Glutamatergic neuron (in vitro differentiated cells): ENCODE measurements at regions not wholly inside any gene's neighbourhood (a gene's known extent, or its start where the extent isn't known, plus 50 kb on each side); places are given as distances from the start of the nearest gene placed in this dataset.

Experiments
- DNase-seq: peaks from one replicate; pipeline ENCODE4 v3.0.0; 2022
- H3K27ac Mint-ChIP-seq: one replicate; pipeline ENCODE4 v1.8.0; 2020; ENCODE audit warnings: mild to moderate bottlenecking, mixed read lengths, inconsistent platforms; ENCODE audit not compliant: unreplicated experiment
- H3K27me3 Mint-ChIP-seq: one replicate; pipeline ENCODE4 v1.8.0; 2020; ENCODE audit warnings: mild to moderate bottlenecking, moderate library complexity, mixed read lengths, inconsistent platforms; ENCODE audit not compliant: unreplicated experiment
- H3K36me3 Mint-ChIP-seq: one replicate; pipeline ENCODE4 v1.8.0; 2020; ENCODE audit warnings: mild to moderate bottlenecking, mixed read lengths, inconsistent platforms; ENCODE audit not compliant: unreplicated experiment
- H3K4me1 Mint-ChIP-seq: one replicate; pipeline ENCODE4 v1.8.0; 2020; ENCODE audit warnings: mild to moderate bottlenecking, low read depth, mixed read lengths, inconsistent platforms; ENCODE audit not compliant: unreplicated experiment
- H3K4me3 Mint-ChIP-seq: one replicate; pipeline ENCODE4 v1.8.0; 2020; ENCODE audit warnings: mild to moderate bottlenecking, mixed read lengths, inconsistent platforms; ENCODE audit not compliant: unreplicated experiment
- H3K9me3 Mint-ChIP-seq: one replicate; pipeline ENCODE4 v1.8.0; 2020; ENCODE audit warnings: mild to moderate bottlenecking, moderate library complexity, mixed read lengths, inconsistent platforms; ENCODE audit not compliant: unreplicated experiment
- TF ChIP-seq, protein P1 (sequence below): fragments of 200-600 bp; sonication (generic); IDR thresholded peaks from one replicate; pipeline ENCODE4 v1.5.0; 2021; ENCODE audit not compliant: partially characterized antibody, unreplicated experiment

DNA sequence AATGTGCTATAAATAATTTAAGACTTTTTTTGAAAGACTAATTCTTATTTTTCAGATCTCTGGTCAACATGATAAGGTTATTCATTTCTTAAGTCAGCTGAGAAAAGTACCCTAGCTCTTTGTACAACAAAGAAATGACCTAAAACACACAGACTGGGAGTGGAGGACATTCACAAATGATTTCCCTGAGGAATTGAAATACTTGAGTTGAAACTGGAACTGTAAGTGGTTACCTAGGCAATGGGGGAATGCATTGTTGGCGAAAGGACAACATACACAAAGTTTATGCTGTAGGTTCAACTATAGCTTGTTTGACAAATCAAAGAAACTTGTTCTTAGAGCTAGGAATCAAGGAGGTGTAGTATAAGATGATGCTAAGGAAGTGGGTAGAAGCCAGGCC lies 915.5 kb downstream of the FAT4 start:
- TF ChIP-seq, protein P1, sequence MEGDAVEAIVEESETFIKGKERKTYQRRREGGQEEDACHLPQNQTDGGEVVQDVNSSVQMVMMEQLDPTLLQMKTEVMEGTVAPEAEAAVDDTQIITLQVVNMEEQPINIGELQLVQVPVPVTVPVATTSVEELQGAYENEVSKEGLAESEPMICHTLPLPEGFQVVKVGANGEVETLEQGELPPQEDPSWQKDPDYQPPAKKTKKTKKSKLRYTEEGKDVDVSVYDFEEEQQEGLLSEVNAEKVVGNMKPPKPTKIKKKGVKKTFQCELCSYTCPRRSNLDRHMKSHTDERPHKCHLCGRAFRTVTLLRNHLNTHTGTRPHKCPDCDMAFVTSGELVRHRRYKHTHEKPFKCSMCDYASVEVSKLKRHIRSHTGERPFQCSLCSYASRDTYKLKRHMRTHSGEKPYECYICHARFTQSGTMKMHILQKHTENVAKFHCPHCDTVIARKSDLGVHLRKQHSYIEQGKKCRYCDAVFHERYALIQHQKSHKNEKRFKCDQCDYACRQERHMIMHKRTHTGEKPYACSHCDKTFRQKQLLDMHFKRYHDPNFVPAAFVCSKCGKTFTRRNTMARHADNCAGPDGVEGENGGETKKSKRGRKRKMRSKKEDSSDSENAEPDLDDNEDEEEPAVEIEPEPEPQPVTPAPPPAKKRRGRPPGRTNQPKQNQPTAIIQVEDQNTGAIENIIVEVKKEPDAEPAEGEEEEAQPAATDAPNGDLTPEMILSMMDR: no peak
- H3K27me3 Mint-ChIP-seq: no peaks in the 10 kb centered on the region

DNA sequence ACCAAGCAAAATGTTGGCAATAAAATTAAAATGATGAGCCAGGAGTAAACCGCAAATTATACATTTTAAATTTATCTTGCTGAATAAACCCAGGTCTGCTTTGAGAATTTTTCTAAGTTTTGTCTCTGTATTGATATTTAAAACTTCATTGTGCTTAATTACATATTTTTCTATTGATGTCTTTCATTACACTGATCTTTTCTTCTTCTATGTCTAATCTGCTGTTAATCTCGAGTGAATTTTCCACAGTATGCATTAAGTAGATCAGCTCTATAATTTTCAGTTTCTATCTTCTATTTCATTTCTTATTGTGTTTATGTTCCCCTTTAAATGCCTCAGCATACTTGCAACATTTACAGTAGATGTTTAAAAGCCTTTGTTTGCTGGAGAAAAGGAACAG lies 918.7 kb downstream of the FAT4 start:
- Mint-ChIP-seq H3K4me1 (peaks cover 15% of the 10 kb centered on the region), H3K36me3 (peaks cover 4% of the 10 kb centered on the region), H3K4me3 (no peak overlapping the region), H3K9me3 (no peaks in the 10 kb centered on the region), H3K27me3 (no peaks in the 10 kb centered on the region), H3K27ac (no peak overlapping the region)
- TF ChIP-seq, protein P1: no peak
- no peak for DNase-seq

More for the DNA sequence above, 915.5 kb downstream of the FAT4 start:
- Mint-ChIP-seq H3K36me3 (peaks cover under 1% of the 10 kb centered on the region), H3K4me1 (peaks cover 9% of the 10 kb centered on the region), H3K9me3 (no peaks in the 10 kb centered on the region), H3K27ac (no peak overlapping the region), H3K4me3 (no peak overlapping the region)
- DNase-seq: no peak

DNA sequence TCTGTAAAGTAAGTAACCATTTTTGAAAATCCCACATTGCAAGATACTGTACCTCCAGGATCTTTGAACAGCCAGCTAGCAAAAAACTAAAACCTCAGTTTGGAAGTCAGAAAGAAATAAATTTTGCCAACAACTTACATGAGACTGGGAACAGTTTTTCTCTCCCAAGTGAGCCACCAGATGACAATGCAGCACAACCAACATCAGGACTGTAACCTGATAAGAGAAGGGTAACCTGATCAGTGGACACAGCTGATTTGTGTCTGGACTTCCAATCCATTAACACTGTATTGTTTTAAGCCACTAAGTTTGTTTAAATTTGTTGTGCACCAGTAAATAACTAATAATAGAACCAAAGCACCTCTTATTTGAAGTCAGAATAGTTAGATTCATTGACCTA lies 923.3 kb downstream of the FAT4 start:
- TF ChIP-seq, protein P1: no peak
- peaks cover 2% of the 10 kb centered on the region for H3K9me3 Mint-ChIP-seq
- H3K36me3 Mint-ChIP-seq: peaks cover 4% of the 10 kb centered on the region
- H3K27me3 Mint-ChIP-seq: no peaks in the 10 kb centered on the region
- no peak for DNase-seq
- no peak overlapping the region for H3K27ac Mint-ChIP-seq
- no peak overlapping the region for H3K4me3 Mint-ChIP-seq
- H3K4me1 Mint-ChIP-seq: peaks cover 14% of the 10 kb centered on the region

DNA sequence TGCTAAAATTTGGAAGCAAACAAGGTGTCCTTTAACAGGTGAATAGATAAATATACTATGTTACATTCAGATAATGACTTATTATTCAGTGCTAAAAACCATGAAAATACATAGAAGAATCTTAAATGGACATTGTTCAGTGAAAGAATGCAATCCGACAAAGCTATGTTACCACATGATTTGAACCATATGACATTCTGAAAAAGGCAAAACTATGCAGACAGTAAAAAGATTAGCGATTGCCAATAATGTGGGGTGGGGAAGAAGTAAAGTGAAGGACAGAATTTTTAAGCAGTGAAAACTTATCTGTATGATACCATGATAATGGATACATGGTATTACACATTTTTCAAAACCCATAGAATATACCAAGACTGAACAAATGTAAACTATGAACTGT lies 926.9 kb downstream of the FAT4 start:
- H3K4me3 Mint-ChIP-seq: no peak overlapping the region
- H3K27ac Mint-ChIP-seq: no peak overlapping the region
- peaks cover 17% of the 10 kb centered on the region for H3K4me1 Mint-ChIP-seq
- DNase-seq: no peak
- TF ChIP-seq, protein P1: no peak
- H3K36me3 Mint-ChIP-seq: no peaks in the 10 kb centered on the region
- peaks cover 2% of the 10 kb centered on the region for H3K9me3 Mint-ChIP-seq
- H3K27me3 Mint-ChIP-seq: no peaks in the 10 kb centered on the region

DNA sequence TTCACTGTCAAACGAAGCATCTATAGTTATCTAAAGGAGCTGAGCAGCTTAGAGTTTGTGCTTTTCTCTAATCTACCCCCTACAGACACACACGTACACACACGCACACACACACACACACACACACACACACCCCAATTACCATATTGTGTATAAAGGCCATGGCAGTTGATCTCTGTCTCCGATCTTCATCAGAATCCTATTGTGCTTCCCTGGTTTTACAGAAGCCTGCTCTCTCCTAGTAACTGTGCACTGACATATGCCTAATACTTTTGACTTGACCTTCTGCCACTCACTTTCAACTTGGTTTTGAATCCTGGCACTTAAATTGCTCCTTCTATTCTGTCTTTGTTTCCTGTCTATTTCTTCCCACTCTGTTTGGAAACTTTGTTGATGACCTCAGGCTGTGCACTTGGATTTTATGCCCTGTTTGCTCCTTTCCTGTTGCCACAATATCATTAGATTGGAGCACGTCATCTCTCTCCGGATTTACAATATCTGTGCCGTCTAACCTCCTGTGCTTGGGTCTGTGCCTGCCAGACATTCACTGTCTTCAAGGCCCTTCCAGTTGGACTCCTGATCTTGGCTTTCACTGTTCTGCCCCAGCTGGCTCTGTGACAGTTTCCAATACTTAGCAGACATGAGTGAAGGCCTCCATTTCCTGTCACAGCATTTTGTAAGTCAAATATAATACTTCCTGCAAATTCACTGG lies 928.1 kb downstream of the FAT4 start:
- TF ChIP-seq, protein P1: no peak
- no peaks in the 10 kb centered on the region for H3K36me3 Mint-ChIP-seq
- H3K4me1 Mint-ChIP-seq: peaks cover 12% of the 10 kb centered on the region
- no peak overlapping the region for H3K4me3 Mint-ChIP-seq
- H3K27me3 Mint-ChIP-seq: no peaks in the 10 kb centered on the region
- peak overlapping the region; percentile 65 for H3K27ac Mint-ChIP-seq
- peaks cover 2% of the 10 kb centered on the region for H3K9me3 Mint-ChIP-seq
- DNase-seq: no peak
